ENCODE measurements at regions not wholly inside any gene's neighbourhood (a gene's known extent, or its start where the extent isn't known, plus 50 kb on each side); places are given as distances from the start of the nearest gene placed in this dataset.

- TF ChIP-seq CTCF (IDR thresholded peaks at IDR 0.05; ENCODE audit: partially characterized antibody, unreplicated experiment), result no peak
- H3K4me1 Mint-ChIP-seq (ENCODE audit: low read depth, unreplicated experiment), result peaks cover 4% of the 10 kb centered on the region
- H3K27me3 Mint-ChIP-seq (ENCODE audit: unreplicated experiment), result no peaks in the 10 kb centered on the region
- no peak overlapping the region for H3K27ac Mint-ChIP-seq (ENCODE audit: unreplicated experiment)
- H3K4me3 Mint-ChIP-seq (ENCODE audit: unreplicated experiment), result no peak overlapping the region
- H3K36me3 Mint-ChIP-seq (ENCODE audit: unreplicated experiment), result no peaks in the 10 kb centered on the region
- DNase-seq, result no peak
- H3K9me3 Mint-ChIP-seq (ENCODE audit: unreplicated experiment), result peaks cover under 1% of the 10 kb centered on the region
These were observed 67.8 kb upstream of the ACYP2 start for GRCh38 chr2:54047658-54048057.

- H3K27ac Mint-ChIP-seq (ENCODE audit: unreplicated experiment), result no peak overlapping the region
- H3K4me1 Mint-ChIP-seq (ENCODE audit: low read depth, unreplicated experiment), result peaks cover 7% of the 10 kb centered on the region
- DNase-seq, result no peak
- peaks cover 4% of the 10 kb centered on the region for H3K9me3 Mint-ChIP-seq (ENCODE audit: unreplicated experiment)
- no peak for TF ChIP-seq CTCF (IDR thresholded peaks at IDR 0.05; ENCODE audit: partially characterized antibody, unreplicated experiment)
- H3K27me3 Mint-ChIP-seq (ENCODE audit: unreplicated experiment), result peaks cover 1% of the 10 kb centered on the region
- H3K4me3 Mint-ChIP-seq (ENCODE audit: unreplicated experiment), result no peak overlapping the region
- no peaks in the 10 kb centered on the region for H3K36me3 Mint-ChIP-seq (ENCODE audit: unreplicated experiment)
These were observed 68.3 kb upstream of the ACYP2 start for GRCh38 chr2:54047091-54047490.

GRCh38 chr2:54042897-54043620 lies 72.3 kb upstream of the PSME4 start:
- DNase-seq, result no peak
- Mint-ChIP-seq H3K4me1 (ENCODE audit: low read depth, unreplicated experiment) (peaks cover 7% of the 10 kb centered on the region), H3K36me3 (ENCODE audit: unreplicated experiment) (no peaks in the 10 kb centered on the region), H3K9me3 (ENCODE audit: unreplicated experiment) (peaks cover 4% of the 10 kb centered on the region), H3K4me3 (ENCODE audit: unreplicated experiment) (peak overlapping the region; percentile 21), H3K27ac (ENCODE audit: unreplicated experiment) (peak overlapping the region; percentile 85), H3K27me3 (ENCODE audit: unreplicated experiment) (peaks cover 1% of the 10 kb centered on the region)
- TF ChIP-seq CTCF (IDR thresholded peaks at IDR 0.05; ENCODE audit: partially characterized antibody, unreplicated experiment), result no peak

- Mint-ChIP-seq H3K27me3 (ENCODE audit: unreplicated experiment) (peaks cover 1% of the 10 kb centered on the region), H3K4me3 (ENCODE audit: unreplicated experiment) (peak overlapping the region; percentile 21), H3K27ac (ENCODE audit: unreplicated experiment) (peak overlapping the region; percentile 85), H3K36me3 (ENCODE audit: unreplicated experiment) (no peaks in the 10 kb centered on the region), H3K9me3 (ENCODE audit: unreplicated experiment) (peaks cover 4% of the 10 kb centered on the region), H3K4me1 (ENCODE audit: low read depth, unreplicated experiment) (peaks cover 7% of the 10 kb centered on the region)
- no peak for DNase-seq
- no peak for TF ChIP-seq CTCF (IDR thresholded peaks at IDR 0.05; ENCODE audit: partially characterized antibody, unreplicated experiment)
These were observed 71.5 kb upstream of the PSME4 start for GRCh38 chr2:54042341-54042740.

GRCh38 chr2:54041135-54041534 lies 70.3 kb upstream of the PSME4 start:
- Mint-ChIP-seq H3K4me3 (ENCODE audit: unreplicated experiment) (no peak overlapping the region), H3K27me3 (ENCODE audit: unreplicated experiment) (peaks cover 1% of the 10 kb centered on the region), H3K9me3 (ENCODE audit: unreplicated experiment) (peaks cover 4% of the 10 kb centered on the region), H3K4me1 (ENCODE audit: low read depth, unreplicated experiment) (peaks cover 7% of the 10 kb centered on the region), H3K27ac (ENCODE audit: unreplicated experiment) (no peak overlapping the region), H3K36me3 (ENCODE audit: unreplicated experiment) (no peaks in the 10 kb centered on the region)
- DNase-seq, result no peak
- no peak for TF ChIP-seq CTCF (IDR thresholded peaks at IDR 0.05; ENCODE audit: partially characterized antibody, unreplicated experiment)

Data from glutamatergic neuron (in vitro differentiated cells).